HG03039 (cell line): ENCODE measurements at regions not wholly inside any gene's neighbourhood (a gene's known extent, or its start where the extent isn't known, plus 50 kb on each side); places are given as distances from the start of the nearest gene placed in this dataset.

Source experiments
- ATAC-seq: cut with Tn5 transposase; IDR thresholded peaks from one replicate; pipeline ENCODE4 v1.9.1; 2021; ENCODE audit warnings: mild to moderate bottlenecking, moderate library complexity; ENCODE audit not compliant: unreplicated experiment

- no peak for ATAC-seq
These were observed 173.0 kb upstream of the ECI2 start for GRCh38 chr6:4308364-4308763.

- ATAC-seq, result no peak
These were observed 169.6 kb upstream of the ECI2 start for GRCh38 chr6:4304927-4305455.

GRCh38 chr6:4303638-4304037 lies 168.3 kb upstream of the ECI2 start:
- no peak for ATAC-seq

GRCh38 chr6:4302524-4302923 lies 167.1 kb upstream of the ECI2 start:
- ATAC-seq, result no peak

- no peak for ATAC-seq
These were observed 166.5 kb upstream of the ECI2 start for GRCh38 chr6:4301871-4302270.

GRCh38 chr6:4300917-4301316 lies 165.5 kb upstream of the ECI2 start:
- ATAC-seq, result no peak

GRCh38 chr6:4299476-4299875 lies 164.1 kb upstream of the ECI2 start:
- no peak for ATAC-seq

GRCh38 chr6:4297348-4297747 lies 162.0 kb upstream of the ECI2 start:
- no peak for ATAC-seq

- no peak for ATAC-seq
These were observed 161.2 kb upstream of the ECI2 start for GRCh38 chr6:4296552-4296951.

- ATAC-seq, result no peak
These were observed 160.4 kb upstream of the ECI2 start for GRCh38 chr6:4295783-4296155.

GRCh38 chr6:4295058-4295782 lies 159.8 kb upstream of the ECI2 start:
- ATAC-seq, result no peak

GRCh38 chr6:4294636-4295035 lies 159.3 kb upstream of the ECI2 start:
- ATAC-seq, result no peak

GRCh38 chr6:4291453-4292403 lies 156.4 kb upstream of the ECI2 start:
- no peak for ATAC-seq

- no peak for ATAC-seq
These were observed 154.5 kb upstream of the ECI2 start for GRCh38 chr6:4289770-4290320.

- no peak for ATAC-seq
These were observed 152.5 kb upstream of the ECI2 start for GRCh38 chr6:4287811-4288244.

GRCh38 chr6:4287372-4287771 lies 152.0 kb upstream of the ECI2 start:
- ATAC-seq, result no peak

GRCh38 chr6:4282926-4283325 lies 147.6 kb upstream of the ECI2 start:
- ATAC-seq, result no peak

GRCh38 chr6:4281341-4282293 lies 146.2 kb upstream of the ECI2 start:
- ATAC-seq, result peak; percentile 68

GRCh38 chr6:4280707-4281106 lies 145.3 kb upstream of the ECI2 start:
- no peak for ATAC-seq

GRCh38 chr6:4280031-4280430 lies 144.7 kb upstream of the ECI2 start:
- no peak for ATAC-seq
